ENCODE measurements at regions not wholly inside any gene's neighbourhood (a gene's known extent, or its start where the extent isn't known, plus 50 kb on each side); places are given as distances from the start of the nearest gene placed in this dataset.
A peak's percentile ranks its signal among the peaks of the same experiment; 100 is the strongest.

DNA sequence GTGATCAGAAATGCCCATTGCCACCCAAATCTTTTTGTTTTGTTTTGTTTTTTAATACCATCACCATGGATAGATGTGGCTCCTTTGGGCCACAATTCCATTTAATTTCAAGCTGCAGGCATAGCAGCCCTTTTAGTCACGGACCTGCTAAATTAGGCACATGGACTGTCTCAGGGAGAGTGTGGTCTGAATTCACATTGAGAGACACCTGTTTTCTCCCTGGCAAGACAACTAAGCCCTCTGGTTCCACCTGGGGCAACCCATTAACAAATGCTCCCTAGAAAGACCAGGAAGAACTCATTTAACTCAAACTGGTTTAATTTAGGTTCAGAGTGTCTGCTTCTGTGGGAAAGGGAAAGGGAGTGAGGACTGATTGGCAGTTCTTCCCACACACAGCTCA lies 88.2 kb upstream of the ANKRD1 start:
- intact Hi-C loops (cut with DNase I) = no loop called here
- TF ChIP-seq, protein P1, sequence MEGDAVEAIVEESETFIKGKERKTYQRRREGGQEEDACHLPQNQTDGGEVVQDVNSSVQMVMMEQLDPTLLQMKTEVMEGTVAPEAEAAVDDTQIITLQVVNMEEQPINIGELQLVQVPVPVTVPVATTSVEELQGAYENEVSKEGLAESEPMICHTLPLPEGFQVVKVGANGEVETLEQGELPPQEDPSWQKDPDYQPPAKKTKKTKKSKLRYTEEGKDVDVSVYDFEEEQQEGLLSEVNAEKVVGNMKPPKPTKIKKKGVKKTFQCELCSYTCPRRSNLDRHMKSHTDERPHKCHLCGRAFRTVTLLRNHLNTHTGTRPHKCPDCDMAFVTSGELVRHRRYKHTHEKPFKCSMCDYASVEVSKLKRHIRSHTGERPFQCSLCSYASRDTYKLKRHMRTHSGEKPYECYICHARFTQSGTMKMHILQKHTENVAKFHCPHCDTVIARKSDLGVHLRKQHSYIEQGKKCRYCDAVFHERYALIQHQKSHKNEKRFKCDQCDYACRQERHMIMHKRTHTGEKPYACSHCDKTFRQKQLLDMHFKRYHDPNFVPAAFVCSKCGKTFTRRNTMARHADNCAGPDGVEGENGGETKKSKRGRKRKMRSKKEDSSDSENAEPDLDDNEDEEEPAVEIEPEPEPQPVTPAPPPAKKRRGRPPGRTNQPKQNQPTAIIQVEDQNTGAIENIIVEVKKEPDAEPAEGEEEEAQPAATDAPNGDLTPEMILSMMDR (IDR thresholded peaks at IDR 0.05; ENCODE audit: borderline replicate concordance, extremely low read depth, insufficient read depth) = no peak
- DNase-seq (no peak), FAIRE-seq (no peak)
- no peaks in the 10 kb centered on the region for H3K9me3 ChIP-seq (ENCODE audit: control insufficient read depth in 2 of 3, insufficient read depth in 1 of 3, low read length in 3 of 3)
- H3K4me1 ChIP-seq (ENCODE audit: control insufficient read depth in 2 of 3, insufficient read depth in 2 of 3, low read depth in 1 of 3, low read length in 3 of 3) = no peaks in the 10 kb centered on the region
- H3K27ac ChIP-seq (ENCODE audit: low read depth in 2 of 2, low read length in 2 of 2) = no peak overlapping the region
- H3K4me3 ChIP-seq (ENCODE audit: low read length in 3 of 3) = no peak overlapping the region
- H3K9ac ChIP-seq (ENCODE audit: low read length in 3 of 3) = no peak overlapping the region
- H3K36me3 ChIP-seq (ENCODE audit: control insufficient read depth in 2 of 3, insufficient read depth in 3 of 3, low read length in 3 of 3) = no peaks in the 10 kb centered on the region
- H3K27me3 ChIP-seq (ENCODE audit: control insufficient read depth, insufficient read depth, low read length) = no peaks in the 10 kb centered on the region

GRCh38 chr10:91010952-91011351 lies 90.1 kb upstream of the ANKRD1 start:
- no peaks in the 10 kb centered on the region for H3K4me1 ChIP-seq (ENCODE audit: control insufficient read depth in 2 of 3, insufficient read depth in 2 of 3, low read depth in 1 of 3, low read length in 3 of 3)
- H3K27me3 ChIP-seq (ENCODE audit: control insufficient read depth, insufficient read depth, low read length) = no peaks in the 10 kb centered on the region
- DNase-seq (no peak), FAIRE-seq (no peak)
- H3K27ac ChIP-seq (ENCODE audit: low read depth in 2 of 2, low read length in 2 of 2) = no peak overlapping the region
- no peaks in the 10 kb centered on the region for H3K36me3 ChIP-seq (ENCODE audit: control insufficient read depth in 2 of 3, insufficient read depth in 3 of 3, low read length in 3 of 3)
- intact Hi-C loops (cut with DNase I) = no loop called here
- H3K4me3 ChIP-seq (ENCODE audit: low read length in 3 of 3) = no peak overlapping the region
- no peak overlapping the region for H3K9ac ChIP-seq (ENCODE audit: low read length in 3 of 3)
- TF ChIP-seq, protein P1 (IDR thresholded peaks at IDR 0.05; ENCODE audit: borderline replicate concordance, extremely low read depth, insufficient read depth) = no peak
- H3K9me3 ChIP-seq (ENCODE audit: control insufficient read depth in 2 of 3, insufficient read depth in 1 of 3, low read length in 3 of 3) = no peaks in the 10 kb centered on the region

DNA sequence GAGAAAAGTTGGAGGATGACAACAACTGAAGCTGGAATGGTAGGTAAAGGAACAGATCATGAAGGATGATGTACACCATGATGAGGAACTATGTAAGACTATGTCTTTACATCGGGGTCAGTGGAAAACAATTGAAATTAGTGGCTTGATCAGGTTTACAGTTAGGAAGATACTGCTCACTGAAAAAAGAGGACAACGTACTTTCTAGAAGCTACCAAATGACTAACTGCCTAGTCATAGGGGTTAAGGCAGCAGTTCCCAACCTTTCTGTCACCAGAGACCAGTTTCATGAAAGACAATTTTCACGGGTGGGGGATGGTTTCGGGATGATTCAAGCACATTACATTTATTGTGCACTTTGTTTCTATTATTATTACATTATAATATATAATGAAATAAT lies 91.6 kb upstream of the ANKRD1 start:
- DNase-seq (no peak), FAIRE-seq (no peak)
- TF ChIP-seq, protein P1 (IDR thresholded peaks at IDR 0.05; ENCODE audit: borderline replicate concordance, extremely low read depth, insufficient read depth) = no peak
- Histone ChIP-seq H3K9ac (ENCODE audit: low read length in 3 of 3) (no peak overlapping the region), H3K27ac (ENCODE audit: low read depth in 2 of 2, low read length in 2 of 2) (no peak overlapping the region), H3K4me1 (ENCODE audit: control insufficient read depth in 2 of 3, insufficient read depth in 2 of 3, low read depth in 1 of 3, low read length in 3 of 3) (no peaks in the 10 kb centered on the region), H3K27me3 (ENCODE audit: control insufficient read depth, insufficient read depth, low read length) (no peaks in the 10 kb centered on the region), H3K4me3 (ENCODE audit: low read length in 3 of 3) (no peak overlapping the region), H3K9me3 (ENCODE audit: control insufficient read depth in 2 of 3, insufficient read depth in 1 of 3, low read length in 3 of 3) (no peaks in the 10 kb centered on the region), H3K36me3 (ENCODE audit: control insufficient read depth in 2 of 3, insufficient read depth in 3 of 3, low read length in 3 of 3) (no peaks in the 10 kb centered on the region)
- intact Hi-C loops (cut with DNase I) = no loop called here

DNA sequence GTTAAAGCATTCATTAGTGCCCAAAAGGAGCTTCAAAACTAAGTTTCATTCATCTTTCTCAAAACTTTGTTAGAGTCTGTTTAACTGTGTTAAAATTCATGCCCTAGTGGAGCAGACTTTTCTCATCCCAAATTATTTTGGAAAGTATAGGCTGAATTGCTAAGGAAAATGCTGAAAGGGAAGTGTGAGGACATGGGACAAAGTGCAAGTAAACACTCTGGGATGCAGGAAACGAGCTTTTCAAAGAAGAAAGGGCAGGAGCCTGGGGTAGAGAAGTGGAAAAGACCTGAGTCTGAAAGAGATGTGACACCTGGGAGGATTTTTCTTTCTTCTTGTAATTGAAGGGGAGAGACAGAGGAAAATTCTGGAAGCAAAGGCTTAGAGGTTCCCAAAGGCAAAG lies 93.1 kb upstream of the ANKRD1 start:
- intact Hi-C loops (cut with DNase I) = no loop called here
- no peaks in the 10 kb centered on the region for H3K9me3 ChIP-seq (ENCODE audit: control insufficient read depth in 2 of 3, insufficient read depth in 1 of 3, low read length in 3 of 3)
- no peak overlapping the region for H3K4me3 ChIP-seq (ENCODE audit: low read length in 3 of 3)
- no peak for FAIRE-seq
- TF ChIP-seq, protein P1 (IDR thresholded peaks at IDR 0.05; ENCODE audit: borderline replicate concordance, extremely low read depth, insufficient read depth) = no peak
- no peaks in the 10 kb centered on the region for H3K36me3 ChIP-seq (ENCODE audit: control insufficient read depth in 2 of 3, insufficient read depth in 3 of 3, low read length in 3 of 3)
- no peaks in the 10 kb centered on the region for H3K27me3 ChIP-seq (ENCODE audit: control insufficient read depth, insufficient read depth, low read length)
- peak in 1 of 5 donors; percentile 21 for DNase-seq
- no peaks in the 10 kb centered on the region for H3K4me1 ChIP-seq (ENCODE audit: control insufficient read depth in 2 of 3, insufficient read depth in 2 of 3, low read depth in 1 of 3, low read length in 3 of 3)
- no peak overlapping the region for H3K27ac ChIP-seq (ENCODE audit: low read depth in 2 of 2, low read length in 2 of 2)
- H3K9ac ChIP-seq (ENCODE audit: low read length in 3 of 3) = no peak overlapping the region

All from kidney (tissue), 13 donors.